HG03108 (cell line): ENCODE measurements at regions not wholly inside any gene's neighbourhood (a gene's known extent, or its start where the extent isn't known, plus 50 kb on each side); places are given as distances from the start of the nearest gene placed in this dataset.

Experiments
- ATAC-seq: cut with Tn5 transposase; IDR thresholded peaks from one replicate; pipeline ENCODE4 v1.9.1; 2021; ENCODE audit warnings: moderate library complexity; ENCODE audit not compliant: unreplicated experiment

GRCh38 chr11:8323161-8323935, 59.7 kb upstream of the LMO1 start:
- ATAC-seq, result no peak

GRCh38 chr11:8321876-8322275, 58.2 kb upstream of the LMO1 start:
- no peak for ATAC-seq

DNA sequence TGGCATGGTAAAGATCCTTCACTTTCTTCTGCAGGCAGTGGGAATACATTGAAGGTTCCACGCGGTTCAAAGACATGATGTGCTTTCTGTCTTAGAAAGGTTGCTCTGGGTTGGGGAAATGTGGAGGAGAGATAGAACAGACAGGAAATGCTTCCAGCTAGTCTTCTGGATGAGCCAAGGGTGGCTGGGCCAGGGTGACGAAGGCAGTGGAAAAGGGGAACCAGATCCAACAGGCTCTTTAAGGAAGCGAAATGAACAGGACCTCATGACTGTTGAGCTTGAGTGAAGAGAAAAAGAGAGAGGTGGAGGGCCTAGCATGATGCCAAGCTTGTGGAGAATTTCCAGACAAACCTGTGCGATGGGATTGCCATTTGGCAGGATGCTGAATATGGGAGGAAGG, 56.4 kb upstream of the LMO1 start:
- ATAC-seq, result no peak

- no peak for ATAC-seq
These were observed 54.9 kb upstream of the LMO1 start for GRCh38 chr11:8318536-8318935.

DNA sequence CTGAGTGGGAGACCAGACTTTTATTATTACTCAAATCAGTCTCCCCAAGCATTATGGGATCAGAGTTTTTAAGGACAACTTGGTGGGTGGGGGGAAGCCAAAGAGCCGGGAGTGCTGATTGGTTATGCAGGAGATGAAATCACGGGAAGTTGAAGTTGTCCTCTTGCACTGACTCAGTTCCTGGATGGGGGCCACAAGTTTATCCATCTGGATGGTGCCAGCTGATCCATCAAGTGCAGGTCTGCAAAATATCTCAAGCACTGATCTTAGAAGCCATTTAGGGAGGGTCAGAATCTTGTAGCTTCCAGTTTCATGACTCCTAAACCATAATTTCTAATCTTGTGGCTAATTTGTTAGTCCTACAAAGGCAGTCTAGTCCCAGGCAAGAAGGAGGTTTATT, 53.5 kb upstream of the LMO1 start:
- no peak for ATAC-seq

GRCh38 chr11:8315954-8316353, 52.3 kb upstream of the LMO1 start:
- ATAC-seq, result no peak

GRCh38 chr11:8315463-8315862, 51.8 kb upstream of the LMO1 start:
- ATAC-seq, result no peak

DNA sequence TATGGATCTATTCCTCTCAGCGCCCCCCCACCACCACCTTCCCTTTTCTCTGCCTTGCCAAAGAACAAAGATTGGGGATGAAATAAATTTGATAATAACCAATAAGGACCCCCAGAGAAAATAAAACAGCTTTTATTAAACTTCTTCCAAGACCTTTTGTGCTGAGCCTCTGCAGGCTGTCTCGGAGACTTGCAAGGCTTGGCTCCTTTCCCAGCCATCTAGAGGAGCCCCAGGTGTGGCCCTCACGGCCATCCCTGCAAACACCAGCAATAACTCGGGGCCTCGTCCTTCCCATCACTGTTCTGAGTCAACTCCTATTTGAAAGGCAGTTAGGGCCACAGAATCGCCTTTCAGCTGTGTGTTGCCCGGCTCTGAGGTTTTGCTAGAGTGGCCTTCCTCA, 51.2 kb upstream of the LMO1 start:
- no peak for ATAC-seq

DNA sequence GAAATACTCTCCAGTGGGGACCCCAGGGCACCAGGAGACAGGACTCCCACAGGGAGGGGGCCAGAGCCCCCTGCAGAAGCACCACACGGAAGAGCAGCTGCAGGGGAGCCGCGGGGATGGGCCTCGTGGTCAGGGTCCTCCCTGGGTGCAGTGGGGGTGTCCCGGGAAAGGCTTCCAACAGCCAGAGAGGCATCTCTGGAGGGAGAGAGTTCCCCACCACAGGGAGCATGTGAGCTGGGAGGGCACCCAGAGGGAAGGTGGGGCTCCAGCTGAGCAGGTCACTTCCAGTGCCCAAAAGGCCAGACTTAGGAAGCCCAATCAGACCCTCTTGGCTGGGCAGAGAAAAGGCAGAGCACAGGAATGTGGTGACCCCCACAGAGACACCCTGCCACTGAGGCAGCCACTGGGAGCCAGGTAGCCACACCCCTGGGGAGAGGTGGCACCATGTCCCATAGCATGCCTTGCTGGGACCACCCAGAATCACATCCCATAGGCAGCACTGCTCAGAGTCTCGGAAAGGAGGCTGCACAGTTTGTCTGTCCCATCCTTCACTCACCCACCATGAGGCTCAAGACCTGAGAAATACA, 49.9 kb upstream of the LMO1 start:
- ATAC-seq, result no peak
